ENCODE measurements at regions not wholly inside any gene's neighbourhood (a gene's known extent, or its start where the extent isn't known, plus 50 kb on each side); places are given as distances from the start of the nearest gene placed in this dataset.
"Not testable (repeated sequence)": the region's sequence is repeated elsewhere in the genome, so short reads cannot be mapped to it uniquely, and the experiment has no call there.

DNA sequence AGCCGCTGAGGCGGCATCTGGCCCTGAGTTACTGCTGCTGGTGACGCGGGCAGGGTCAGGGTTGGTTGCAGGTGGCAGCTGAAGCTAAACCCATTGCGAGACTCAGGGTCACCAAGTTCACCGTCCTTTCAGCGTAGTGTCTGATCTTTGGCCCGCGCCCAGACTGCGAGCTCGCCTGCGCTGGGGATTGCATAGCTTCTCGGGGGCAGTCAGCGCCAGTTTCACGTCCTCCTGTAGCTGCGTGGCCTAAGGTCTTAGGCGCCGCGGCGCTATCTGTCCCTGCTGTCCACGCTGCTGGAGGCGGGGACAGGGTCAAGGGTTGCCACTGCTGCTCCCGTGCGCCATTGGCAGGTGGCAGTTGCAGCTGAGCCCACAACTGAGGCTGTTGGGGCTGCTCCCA lies 581.3 kb downstream of the TUBA3C start:
- not testable (repeated sequence) for TF ChIP-seq POLR2AphosphoS5 (IDR thresholded peaks at IDR 0.05; ENCODE audit: borderline replicate concordance, low read depth, low read length); EZH2 (IDR thresholded peaks at IDR 0.05); FOXP2 (optimal IDR thresholded peaks at IDR 0.05; ENCODE audit: control extremely low read depth, extremely low read length, insufficient read depth)

All from SK-N-MC (cell line).